ENCODE measurements at regions not wholly inside any gene's neighbourhood (a gene's known extent, or its start where the extent isn't known, plus 50 kb on each side); places are given as distances from the start of the nearest gene placed in this dataset.

DNA sequence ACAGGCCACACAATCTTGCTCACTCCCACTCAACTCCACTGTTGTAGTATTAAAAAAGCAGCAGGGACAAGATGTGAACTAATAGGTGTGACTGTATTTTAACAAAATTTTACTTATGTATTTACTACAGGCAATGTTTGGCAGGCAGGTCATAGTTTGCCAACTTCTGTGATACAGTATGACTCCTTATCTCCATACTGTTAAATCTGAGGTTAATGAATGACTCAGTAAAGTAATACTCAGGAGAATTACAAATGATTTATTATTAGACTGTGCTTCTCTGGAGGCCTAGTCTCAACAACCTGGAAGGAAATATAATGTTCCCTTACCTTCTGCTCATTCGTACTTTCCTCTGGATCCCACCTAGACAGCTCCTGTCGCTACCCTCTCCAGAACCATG, 258.6 kb upstream of the KCNMB2 start:
- H3K4me3 ChIP-seq (ENCODE audit: low read depth in 1 of 3, low read length in 3 of 3) = no peak overlapping the region
- peaks cover 3 to 23% (median 5%) of the 10 kb centered on the region in 4 donors for H3K9me3 ChIP-seq (ENCODE audit: control insufficient read depth in 4 of 4, low read length in 3 of 4)
- H3K4me1 ChIP-seq (ENCODE audit: control insufficient read depth in 4 of 4, insufficient read depth in 4 of 4, low read length in 3 of 4) = no peaks in the 10 kb centered on the region
- H3K9ac ChIP-seq (ENCODE audit: low read depth in 1 of 2, low read length in 2 of 2) = no peak overlapping the region
- WGBS = 86% methylated on average over 2 of the region's 2 CpGs
- TF ChIP-seq RXRA (IDR thresholded peaks at IDR 0.05) (no peak), TAF1 (conservative IDR thresholded peaks at IDR 0.05) (no peak), JUND (IDR thresholded peaks at IDR 0.05) (no peak), FOXA2 (IDR thresholded peaks at IDR 0.05) (no peak), GABPA (IDR thresholded peaks at IDR 0.05 in 1 of 2, conservative IDR thresholded peaks at IDR 0.05 in 1 of 2) (no peak), NR2F2 (IDR thresholded peaks at IDR 0.05) (no peak), HNF4G (IDR thresholded peaks at IDR 0.05) (no peak), FOXA1 (IDR thresholded peaks at IDR 0.05) (no peak), HNF4A (conservative IDR thresholded peaks at IDR 0.05) (no peak), SP1 (IDR thresholded peaks at IDR 0.05) (no peak), EGR1 (IDR thresholded peaks at IDR 0.05; ENCODE audit: low read depth in 2 of 2) (no peak), RAD21 (IDR thresholded peaks at IDR 0.05) (no peak), YY1 (IDR thresholded peaks at IDR 0.05) (no peak)
- TF ChIP-seq, protein P1, sequence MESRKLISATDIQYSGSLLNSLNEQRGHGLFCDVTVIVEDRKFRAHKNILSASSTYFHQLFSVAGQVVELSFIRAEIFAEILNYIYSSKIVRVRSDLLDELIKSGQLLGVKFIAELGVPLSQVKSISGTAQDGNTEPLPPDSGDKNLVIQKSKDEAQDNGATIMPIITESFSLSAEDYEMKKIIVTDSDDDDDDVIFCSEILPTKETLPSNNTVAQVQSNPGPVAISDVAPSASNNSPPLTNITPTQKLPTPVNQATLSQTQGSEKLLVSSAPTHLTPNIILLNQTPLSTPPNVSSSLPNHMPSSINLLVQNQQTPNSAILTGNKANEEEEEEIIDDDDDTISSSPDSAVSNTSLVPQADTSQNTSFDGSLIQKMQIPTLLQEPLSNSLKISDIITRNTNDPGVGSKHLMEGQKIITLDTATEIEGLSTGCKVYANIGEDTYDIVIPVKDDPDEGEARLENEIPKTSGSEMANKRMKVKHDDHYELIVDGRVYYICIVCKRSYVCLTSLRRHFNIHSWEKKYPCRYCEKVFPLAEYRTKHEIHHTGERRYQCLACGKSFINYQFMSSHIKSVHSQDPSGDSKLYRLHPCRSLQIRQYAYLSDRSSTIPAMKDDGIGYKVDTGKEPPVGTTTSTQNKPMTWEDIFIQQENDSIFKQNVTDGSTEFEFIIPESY (IDR thresholded peaks at IDR 0.05) = no peak
- TF ChIP-seq, protein P2, sequence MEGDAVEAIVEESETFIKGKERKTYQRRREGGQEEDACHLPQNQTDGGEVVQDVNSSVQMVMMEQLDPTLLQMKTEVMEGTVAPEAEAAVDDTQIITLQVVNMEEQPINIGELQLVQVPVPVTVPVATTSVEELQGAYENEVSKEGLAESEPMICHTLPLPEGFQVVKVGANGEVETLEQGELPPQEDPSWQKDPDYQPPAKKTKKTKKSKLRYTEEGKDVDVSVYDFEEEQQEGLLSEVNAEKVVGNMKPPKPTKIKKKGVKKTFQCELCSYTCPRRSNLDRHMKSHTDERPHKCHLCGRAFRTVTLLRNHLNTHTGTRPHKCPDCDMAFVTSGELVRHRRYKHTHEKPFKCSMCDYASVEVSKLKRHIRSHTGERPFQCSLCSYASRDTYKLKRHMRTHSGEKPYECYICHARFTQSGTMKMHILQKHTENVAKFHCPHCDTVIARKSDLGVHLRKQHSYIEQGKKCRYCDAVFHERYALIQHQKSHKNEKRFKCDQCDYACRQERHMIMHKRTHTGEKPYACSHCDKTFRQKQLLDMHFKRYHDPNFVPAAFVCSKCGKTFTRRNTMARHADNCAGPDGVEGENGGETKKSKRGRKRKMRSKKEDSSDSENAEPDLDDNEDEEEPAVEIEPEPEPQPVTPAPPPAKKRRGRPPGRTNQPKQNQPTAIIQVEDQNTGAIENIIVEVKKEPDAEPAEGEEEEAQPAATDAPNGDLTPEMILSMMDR (IDR thresholded peaks at IDR 0.05; ENCODE audit: low read depth, low read length, missing input control) = no peak
- TF ChIP-seq, protein P3, sequence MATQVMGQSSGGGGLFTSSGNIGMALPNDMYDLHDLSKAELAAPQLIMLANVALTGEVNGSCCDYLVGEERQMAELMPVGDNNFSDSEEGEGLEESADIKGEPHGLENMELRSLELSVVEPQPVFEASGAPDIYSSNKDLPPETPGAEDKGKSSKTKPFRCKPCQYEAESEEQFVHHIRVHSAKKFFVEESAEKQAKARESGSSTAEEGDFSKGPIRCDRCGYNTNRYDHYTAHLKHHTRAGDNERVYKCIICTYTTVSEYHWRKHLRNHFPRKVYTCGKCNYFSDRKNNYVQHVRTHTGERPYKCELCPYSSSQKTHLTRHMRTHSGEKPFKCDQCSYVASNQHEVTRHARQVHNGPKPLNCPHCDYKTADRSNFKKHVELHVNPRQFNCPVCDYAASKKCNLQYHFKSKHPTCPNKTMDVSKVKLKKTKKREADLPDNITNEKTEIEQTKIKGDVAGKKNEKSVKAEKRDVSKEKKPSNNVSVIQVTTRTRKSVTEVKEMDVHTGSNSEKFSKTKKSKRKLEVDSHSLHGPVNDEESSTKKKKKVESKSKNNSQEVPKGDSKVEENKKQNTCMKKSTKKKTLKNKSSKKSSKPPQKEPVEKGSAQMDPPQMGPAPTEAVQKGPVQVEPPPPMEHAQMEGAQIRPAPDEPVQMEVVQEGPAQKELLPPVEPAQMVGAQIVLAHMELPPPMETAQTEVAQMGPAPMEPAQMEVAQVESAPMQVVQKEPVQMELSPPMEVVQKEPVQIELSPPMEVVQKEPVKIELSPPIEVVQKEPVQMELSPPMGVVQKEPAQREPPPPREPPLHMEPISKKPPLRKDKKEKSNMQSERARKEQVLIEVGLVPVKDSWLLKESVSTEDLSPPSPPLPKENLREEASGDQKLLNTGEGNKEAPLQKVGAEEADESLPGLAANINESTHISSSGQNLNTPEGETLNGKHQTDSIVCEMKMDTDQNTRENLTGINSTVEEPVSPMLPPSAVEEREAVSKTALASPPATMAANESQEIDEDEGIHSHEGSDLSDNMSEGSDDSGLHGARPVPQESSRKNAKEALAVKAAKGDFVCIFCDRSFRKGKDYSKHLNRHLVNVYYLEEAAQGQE (IDR thresholded peaks at IDR 0.05) = no peak
- TF ChIP-seq, protein P4, sequence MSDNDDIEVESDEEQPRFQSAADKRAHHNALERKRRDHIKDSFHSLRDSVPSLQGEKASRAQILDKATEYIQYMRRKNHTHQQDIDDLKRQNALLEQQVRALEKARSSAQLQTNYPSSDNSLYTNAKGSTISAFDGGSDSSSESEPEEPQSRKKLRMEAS (IDR thresholded peaks at IDR 0.05) = no peak
- TF ChIP-seq, protein P5, sequence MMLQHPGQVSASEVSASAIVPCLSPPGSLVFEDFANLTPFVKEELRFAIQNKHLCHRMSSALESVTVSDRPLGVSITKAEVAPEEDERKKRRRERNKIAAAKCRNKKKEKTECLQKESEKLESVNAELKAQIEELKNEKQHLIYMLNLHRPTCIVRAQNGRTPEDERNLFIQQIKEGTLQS (IDR thresholded peaks at IDR 0.05) = no peak
- no peaks in the 10 kb centered on the region for H3K27me3 ChIP-seq (ENCODE audit: control insufficient read depth in 4 of 4, insufficient read depth in 4 of 4, low read length in 3 of 4)
- no peaks in the 10 kb centered on the region for H3K36me3 ChIP-seq (ENCODE audit: control insufficient read depth in 4 of 4, insufficient read depth in 3 of 4, low read depth in 1 of 4, low read length in 3 of 4)
- no peak overlapping the region for H3K27ac ChIP-seq (ENCODE audit: low read depth in 1 of 2, low read length in 2 of 2)
- DNase-seq (ENCODE audit: low spot score) = no peak
